Activated CD4-positive, CD25-positive, alpha-beta regulatory T cell treated with anti-CD3 and anti-CD28 coated beads, Interleukin-2, amount 50 U/mL, for 24 hours (primary cell): ENCODE measurements at regions not wholly inside any gene's neighbourhood (a gene's known extent, or its start where the extent isn't known, plus 50 kb on each side); places are given as distances from the start of the nearest gene placed in this dataset.

Experiments
- ATAC-seq, 2 donors: fragments of 150-1000 bp; cut with Tn5 transposase; one replicate each; pipeline ENCODE4 v1.10.0; 2021; ENCODE audit warnings: mild to moderate bottlenecking in 1 of 2, moderate library complexity in 1 of 2

- no peak for ATAC-seq
These were observed 61.0 kb downstream of the GTPBP8 start for GRCh38 chr3:113051787-113052186.

GRCh38 chr3:113053169-113053568 is 62.4 kb downstream of the GTPBP8 start:
- no peak for ATAC-seq

- ATAC-seq, result no peak
These were observed 63.8 kb downstream of the GTPBP8 start for GRCh38 chr3:113054552-113054951.

GRCh38 chr3:113055201-113055600 is 64.4 kb downstream of the GTPBP8 start:
- ATAC-seq, result no peak

GRCh38 chr3:113055961-113056360 is 65.2 kb downstream of the GTPBP8 start:
- ATAC-seq, result no peak

GRCh38 chr3:113057117-113057516 is 66.3 kb downstream of the GTPBP8 start:
- ATAC-seq, result peak in 1 of 2 donors; percentile 24

- ATAC-seq, result no peak
These were observed 67.4 kb downstream of the GTPBP8 start for GRCh38 chr3:113058188-113058587.

- ATAC-seq, result no peak
These were observed 71.9 kb downstream of the GTPBP8 start for GRCh38 chr3:113062705-113063104.

GRCh38 chr3:113063126-113063894 is 72.5 kb downstream of the GTPBP8 start:
- ATAC-seq, result no peak

- no peak for ATAC-seq
These were observed 73.4 kb downstream of the GTPBP8 start for GRCh38 chr3:113064183-113064582.

GRCh38 chr3:113065336-113065735 is 74.6 kb downstream of the GTPBP8 start:
- ATAC-seq, result no peak

GRCh38 chr3:113070072-113070640 is 79.4 kb downstream of the GTPBP8 start:
- no peak for ATAC-seq

- no peak for ATAC-seq
These were observed 79.9 kb downstream of the GTPBP8 start for GRCh38 chr3:113070681-113071113.

GRCh38 chr3:113075588-113075987 is 84.8 kb downstream of the GTPBP8 start:
- no peak for ATAC-seq

GRCh38 chr3:113079218-113079961 is 88.6 kb downstream of the GTPBP8 start:
- no peak for ATAC-seq

GRCh38 chr3:113084777-113085176 is 94.0 kb downstream of the GTPBP8 start:
- no peak for ATAC-seq

GRCh38 chr3:113086560-113087461 is 96.0 kb downstream of the GTPBP8 start:
- ATAC-seq, result no peak

GRCh38 chr3:113088616-113089015 is 97.8 kb downstream of the GTPBP8 start:
- ATAC-seq, result no peak

GRCh38 chr3:113091417-113091816 is 100.6 kb downstream of the GTPBP8 start:
- no peak for ATAC-seq

GRCh38 chr3:113092746-113093145 is 102.0 kb downstream of the GTPBP8 start:
- no peak for ATAC-seq

- ATAC-seq, result no peak
These were observed 103.8 kb downstream of the GTPBP8 start for GRCh38 chr3:113094337-113095221.
